ENCODE measurements at regions not wholly inside any gene's neighbourhood (a gene's known extent, or its start where the extent isn't known, plus 50 kb on each side); places are given as distances from the start of the nearest gene placed in this dataset.

DNA sequence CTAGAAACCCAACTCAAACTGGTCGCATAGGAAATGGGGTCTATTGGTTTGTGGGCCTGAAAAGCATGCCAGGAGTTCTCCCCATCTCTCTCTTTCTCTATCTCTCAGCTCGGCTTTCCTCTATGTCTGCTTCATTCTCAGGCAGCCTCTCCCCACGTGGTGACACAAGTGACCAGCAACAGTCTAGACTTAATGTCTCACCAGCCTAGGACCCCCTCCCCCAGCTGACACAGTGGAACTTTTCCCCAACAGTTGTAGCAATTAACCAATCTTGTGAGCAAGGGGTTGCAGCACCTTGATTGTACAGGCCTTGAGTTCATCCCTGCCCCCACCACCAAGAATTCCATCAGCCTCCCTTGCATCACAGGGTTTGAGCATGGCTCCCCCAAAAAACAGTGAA, 159.8 kb upstream of the KIT start:
- FAIRE-seq, result no peak

DNA sequence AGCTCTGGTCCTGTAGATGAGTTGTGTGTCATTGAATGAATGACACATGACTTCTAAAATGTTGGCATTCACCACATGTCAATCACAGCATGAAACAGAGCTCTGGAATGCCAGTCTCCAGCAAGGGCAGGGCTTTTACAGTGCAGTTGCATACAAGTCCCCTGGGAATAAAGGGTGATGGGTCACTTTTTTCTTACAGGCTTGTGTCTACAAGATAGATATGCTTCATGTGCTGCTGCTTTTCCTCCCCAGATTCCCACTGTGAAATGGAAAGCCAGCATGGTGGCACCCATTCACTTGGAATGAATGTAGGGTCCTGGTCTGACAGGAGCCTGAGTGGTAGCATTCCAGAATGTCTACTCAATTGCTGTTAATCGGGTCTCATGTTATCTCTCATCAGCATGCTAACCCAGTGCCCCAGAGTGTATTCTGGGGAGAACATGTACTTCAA, 159.1 kb upstream of the KIT start:
- no peak for FAIRE-seq

DNA sequence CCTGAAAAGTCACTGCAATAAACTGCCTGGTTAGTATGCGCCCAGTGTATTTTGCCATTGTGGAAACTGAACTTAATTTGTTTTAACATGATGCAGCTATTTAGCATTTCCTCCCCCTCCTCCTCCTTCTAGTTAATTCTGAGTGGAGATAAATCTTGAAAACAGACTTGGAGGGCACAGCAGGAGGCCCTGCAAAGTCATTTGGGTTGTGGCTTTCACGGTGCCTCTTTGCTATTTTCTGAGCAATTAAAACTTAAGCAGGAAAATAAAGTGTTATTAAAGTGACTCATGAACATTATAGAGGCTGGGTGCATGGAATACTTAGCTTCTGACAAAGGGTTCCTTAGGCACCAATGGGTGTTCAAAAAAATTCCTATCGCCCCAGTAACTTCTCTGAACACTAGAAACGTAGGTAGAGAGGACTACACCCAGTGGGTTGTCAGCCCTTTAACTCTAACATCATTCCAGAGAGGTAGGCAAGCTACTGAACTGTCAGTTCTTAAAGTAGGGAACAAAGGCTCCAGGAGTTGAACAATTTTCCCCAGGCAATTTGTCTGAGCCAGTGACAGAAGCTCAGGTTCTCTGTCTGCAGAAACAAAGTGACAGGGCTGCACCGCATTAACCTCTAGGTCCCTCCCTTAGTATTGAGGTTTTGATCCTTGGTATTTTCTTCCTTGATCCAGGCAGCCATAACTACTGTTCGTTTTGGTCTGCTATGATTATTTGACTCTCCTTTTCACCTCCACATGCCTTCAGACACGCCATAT, 158.3 kb upstream of the KIT start:
- no peak for FAIRE-seq

DNA sequence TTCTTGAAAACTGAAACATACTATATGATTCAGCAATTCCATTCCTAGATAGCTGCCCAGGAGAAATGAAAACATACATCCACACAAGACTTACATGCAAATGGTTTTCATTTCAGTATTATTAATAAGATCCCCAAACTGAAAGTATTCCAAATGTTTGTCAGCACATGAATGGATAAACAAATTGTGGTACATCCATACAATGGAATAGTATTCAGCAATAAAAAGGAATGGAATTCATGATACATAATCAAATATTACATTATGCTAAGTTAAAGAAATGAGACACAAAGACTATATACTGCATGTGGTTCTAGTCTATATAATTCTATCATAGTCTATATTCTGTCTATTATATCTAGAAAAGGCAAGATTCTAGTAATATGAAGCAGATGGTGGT, 152.4 kb upstream of the KIT start:
- no peak for FAIRE-seq

DNA sequence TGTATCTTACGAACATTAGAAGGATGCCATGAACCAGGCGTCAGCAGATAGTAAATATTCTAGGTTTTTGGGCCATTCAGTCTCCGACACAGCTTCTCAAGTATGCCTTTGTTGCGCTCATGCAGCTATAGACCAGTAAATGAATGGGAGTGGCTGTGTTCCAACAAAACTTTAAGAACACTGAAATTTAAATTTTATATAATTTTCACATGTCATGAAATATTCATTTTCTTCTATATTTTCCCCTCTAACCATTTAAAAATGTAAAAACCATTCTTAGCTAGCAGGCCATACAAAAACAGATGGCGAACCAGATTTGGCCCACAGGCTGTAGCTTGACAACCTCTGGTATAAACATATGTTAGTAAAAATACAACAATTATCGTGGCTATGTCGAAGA, 151.8 kb upstream of the KIT start:
- no peak for FAIRE-seq

DNA sequence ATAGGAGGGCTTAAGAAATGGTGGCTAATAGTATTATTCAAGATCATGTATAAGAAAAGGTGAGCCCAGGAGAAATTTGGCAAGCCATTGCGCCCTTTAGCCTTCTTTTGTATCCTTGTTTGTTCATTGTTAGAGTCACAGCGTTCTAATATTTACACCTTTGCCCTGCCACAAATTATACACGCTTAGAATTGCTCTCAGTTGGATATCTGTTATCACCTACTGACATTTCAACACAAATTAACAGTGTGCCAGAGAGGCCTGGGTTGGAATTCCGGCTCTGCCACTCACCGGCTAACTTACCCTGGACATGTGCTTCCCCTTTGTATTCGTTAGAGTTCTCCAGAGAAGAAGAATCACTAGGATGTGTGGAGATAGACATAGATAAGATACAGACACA, 148.7 kb upstream of the KIT start:
- FAIRE-seq, result no peak

DNA sequence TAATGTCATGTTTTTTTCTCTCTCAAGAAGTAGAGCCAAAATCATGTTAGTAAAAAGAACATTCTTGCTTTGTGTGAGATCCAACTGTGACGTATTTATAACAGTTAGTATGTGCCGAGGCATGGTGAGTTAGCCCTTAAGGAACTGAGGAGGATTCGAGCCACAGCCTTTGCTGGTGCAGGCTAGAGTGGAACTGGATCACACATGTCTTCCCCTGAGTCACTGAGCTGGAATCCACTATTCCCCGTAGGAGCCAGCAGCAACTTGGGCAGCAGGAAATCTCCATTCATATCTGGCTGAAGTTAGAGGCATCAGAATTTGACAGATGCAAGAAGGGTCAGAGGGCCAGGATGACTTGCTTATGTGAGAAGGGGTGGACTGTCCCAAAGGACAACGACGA, 144.6 kb upstream of the KIT start:
- no peak for FAIRE-seq

DNA sequence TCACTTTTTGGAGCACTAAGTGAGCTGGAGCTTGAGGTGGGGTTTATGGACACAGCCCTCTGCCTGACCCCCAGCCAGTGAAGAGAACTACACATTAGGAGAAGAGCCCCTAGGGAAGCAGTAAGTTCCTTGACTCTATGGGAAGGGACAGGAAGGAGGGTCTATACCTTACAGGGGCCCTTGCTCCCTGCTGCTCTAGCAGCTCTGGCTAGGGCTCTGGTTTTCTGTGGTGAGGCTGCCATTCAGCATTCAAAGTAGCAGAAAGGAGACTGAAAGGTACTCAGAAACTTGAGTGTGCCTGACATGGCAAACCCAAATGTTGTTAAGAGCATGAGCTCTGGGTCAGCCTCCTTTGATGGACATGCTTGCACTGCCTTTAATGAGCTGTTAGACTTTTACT, 144.0 kb upstream of the KIT start:
- no peak for FAIRE-seq

DNA sequence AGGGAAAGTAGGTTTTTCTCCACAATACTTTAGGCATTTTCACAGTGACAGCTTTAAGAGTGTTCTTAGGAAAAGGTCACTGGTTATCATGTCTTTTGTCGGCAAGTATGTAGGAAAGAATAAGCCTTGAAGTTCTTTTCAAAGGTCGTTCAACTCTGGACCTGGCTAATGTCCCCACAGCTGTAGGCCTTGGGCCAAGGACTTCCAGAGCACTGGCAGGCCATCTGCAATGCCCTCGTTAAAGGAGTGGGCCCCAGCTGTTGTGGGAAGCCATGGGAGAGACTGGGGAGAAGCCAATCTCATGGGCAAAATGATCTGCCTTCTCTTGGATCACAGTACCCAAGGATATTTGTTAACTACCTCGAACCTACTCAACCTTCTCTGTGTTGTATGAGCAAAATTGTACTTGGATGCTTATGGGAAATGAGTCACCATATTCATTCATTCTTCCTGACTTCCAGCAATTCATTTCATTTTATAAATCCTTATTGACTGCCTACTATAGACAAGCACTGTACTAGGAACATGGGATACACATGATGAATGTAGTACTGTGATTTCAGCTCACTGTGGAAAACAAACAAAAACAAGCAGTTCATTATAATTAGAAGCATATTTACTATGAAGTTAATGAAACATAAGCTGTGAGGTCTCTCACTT, 141.1 kb upstream of the KIT start:
- no peak for FAIRE-seq

DNA sequence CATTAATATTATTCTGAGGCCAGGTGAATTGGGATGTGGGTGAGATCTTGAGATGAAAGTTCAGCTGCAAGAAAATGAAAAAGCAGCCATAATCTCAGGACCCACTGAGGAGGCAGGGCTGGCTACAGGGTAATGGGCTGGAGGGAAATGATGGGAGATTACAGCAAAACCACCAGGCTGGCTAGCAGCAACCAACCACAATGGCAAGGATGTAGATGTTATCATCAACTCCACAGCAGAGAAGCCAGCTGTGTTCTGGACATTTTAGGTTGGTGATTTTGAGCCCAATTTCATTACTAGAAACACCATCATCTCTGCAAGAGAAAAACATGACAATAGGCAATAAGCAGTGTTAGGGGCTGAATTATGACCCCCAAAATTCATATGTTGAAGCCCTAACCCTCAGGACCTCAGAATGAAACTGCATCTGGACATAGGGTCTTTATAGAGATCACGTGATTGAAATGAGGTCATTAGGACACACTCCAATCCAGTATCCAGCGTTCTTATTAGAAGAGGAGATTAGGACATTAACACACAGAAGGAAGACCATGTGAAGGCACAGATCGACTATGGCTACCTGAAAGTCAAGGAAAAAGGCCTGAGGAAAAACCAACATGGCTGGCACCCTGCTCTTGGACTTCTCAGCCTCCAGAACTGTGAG, 139.8 kb upstream of the KIT start:
- FAIRE-seq, result no peak

DNA sequence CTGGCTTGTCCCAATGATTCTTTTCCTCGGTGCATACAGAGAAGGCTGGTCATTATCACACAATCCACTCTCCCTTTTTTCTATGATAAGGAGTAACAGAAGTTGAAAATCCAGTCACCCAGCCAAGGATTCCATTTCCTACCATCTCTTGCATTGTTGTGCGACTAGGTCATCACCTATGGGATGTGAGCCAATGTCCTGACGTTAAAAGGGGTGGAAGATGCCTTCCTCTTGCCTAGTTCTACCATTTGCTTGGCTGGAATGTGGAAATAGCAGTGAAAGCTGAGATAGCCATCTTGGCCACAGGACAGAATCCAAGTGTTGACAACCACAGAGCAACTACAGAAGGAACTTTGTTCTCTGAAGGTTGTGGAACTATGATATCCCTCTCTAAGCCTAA, 132.2 kb upstream of the KIT start:
- FAIRE-seq, result no peak

DNA sequence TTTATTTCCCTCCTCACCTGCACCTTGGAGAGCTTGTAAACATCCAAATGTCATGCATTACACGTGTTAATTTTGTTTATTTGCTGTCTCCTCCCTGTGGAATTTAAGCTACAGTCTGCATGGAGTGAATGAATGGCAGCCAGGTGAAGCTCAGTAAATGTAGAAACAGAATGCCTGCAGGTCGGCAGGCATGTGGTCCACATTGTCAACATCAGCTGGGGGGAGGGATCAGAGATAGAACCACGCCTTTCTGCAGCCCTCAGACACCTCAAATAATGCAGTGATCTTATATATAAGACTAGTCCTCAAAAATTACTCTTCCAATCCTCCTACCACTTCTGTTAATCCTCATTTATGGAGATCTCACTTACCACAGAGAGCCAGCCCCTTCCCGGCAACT, 131.2 kb upstream of the KIT start:
- FAIRE-seq, result no peak

DNA sequence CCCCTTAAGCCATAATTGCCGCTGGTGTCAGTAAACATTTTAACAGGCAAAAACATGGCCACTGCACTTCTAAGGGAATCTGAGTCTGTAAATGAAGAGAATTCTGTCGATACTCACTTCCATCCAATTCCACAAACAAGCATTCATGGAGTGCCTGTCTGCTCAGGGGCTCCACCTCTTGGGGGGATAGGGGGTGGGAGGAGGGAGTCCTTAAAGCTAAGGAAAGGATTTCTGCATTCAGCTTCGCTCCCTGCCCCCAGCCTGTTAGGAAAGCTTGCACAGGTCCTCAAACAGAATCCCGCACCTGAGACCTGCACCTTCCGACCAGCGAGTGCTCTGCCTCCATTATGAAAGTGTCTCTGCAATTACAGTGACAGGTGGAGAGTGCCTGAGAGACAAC, 130.2 kb upstream of the KIT start:
- FAIRE-seq, result no peak

DNA sequence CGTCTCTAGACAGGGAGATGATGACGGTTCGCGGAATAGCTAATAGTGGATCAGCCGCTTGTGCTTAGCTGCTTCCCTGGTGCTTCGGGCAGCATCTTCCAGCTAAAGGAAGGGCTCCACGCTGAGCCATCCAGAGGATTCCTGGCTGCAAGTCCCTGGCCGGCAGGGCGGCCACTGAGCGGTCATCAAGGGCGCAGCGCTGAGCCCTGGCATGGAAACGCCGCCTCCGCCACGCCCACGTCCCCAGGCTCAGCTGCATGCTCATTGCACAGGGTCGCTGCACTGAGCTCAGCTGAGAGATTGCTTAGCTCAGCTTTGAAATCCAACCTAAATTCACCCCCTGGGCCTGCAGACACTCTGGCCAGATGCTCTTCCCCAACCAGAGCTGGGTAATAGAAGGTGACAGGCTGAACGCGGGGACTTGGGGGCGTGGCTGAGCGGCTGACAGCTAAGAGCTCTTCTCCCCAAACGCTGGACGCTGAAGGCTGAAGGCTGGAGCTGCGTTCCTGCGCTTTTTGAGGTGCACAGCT, 118.2 kb upstream of the KIT start:
- FAIRE-seq, result no peak

DNA sequence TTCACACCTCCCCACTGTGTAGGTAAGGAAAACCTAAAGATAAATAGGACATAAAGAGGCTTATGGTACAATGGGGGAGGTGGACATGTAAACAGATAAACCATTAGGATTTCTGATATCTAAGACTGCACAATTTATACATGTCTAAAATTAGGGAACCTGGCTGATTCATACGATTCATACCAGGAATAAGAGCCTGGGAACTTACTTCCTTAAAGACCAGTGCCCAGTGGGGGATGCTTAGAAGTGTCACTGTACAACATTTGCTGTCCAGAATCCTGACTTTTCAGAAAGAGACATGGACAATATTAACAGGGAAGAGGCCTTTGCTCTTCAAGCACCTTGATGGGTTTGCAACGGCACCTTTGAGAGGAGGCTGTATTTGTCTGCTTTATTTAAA, 116.8 kb upstream of the KIT start:
- no peak for FAIRE-seq

DNA sequence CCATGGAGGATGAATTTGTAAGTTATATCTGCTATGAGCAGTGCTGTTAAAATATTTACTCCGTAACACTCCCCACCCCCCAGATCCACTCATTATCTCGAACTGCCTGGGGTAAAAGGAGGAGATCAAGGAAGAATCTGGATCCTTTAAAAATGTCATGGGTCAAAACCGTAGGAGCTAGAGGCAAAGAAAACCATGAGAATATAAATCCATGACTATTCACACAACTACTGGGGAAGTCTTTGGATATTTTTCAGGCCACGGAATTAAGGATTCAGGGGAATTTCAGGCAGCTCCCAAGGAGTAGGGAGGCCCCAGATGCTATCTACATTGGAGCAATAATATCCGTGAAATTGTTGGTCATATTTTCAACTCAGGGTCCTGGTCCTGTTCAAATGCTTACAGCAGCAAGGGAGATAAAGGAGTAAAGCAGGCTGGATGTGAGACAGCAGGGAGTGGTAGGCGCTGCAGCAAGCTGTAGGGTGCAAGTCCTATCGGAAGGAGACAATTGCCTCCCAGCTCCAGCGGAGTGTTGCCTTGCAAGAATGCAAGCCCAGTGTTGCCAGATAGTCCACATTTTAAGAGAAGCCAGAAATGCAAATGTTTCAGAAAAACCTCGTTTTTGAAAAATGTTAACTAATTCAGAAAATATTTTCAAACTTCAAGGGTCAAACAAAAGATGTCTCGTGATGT, 116.2 kb upstream of the KIT start:
- FAIRE-seq, result no peak

DNA sequence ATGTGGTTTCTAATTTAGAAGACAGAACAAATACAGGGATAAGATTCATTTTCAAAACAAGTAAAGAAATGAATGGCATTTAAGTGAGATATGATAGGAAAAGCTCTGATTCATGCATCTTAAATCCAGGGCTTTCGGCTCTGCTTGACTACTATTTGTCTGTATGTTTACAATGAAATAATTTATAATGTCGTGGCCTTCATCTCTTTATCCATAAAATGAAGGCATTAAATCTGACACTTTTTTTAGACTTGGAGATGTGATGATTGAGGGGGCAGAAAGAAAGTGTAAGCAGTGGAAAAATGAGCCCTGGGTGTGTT, 115.7 kb upstream of the KIT start:
- no peak for FAIRE-seq

DNA sequence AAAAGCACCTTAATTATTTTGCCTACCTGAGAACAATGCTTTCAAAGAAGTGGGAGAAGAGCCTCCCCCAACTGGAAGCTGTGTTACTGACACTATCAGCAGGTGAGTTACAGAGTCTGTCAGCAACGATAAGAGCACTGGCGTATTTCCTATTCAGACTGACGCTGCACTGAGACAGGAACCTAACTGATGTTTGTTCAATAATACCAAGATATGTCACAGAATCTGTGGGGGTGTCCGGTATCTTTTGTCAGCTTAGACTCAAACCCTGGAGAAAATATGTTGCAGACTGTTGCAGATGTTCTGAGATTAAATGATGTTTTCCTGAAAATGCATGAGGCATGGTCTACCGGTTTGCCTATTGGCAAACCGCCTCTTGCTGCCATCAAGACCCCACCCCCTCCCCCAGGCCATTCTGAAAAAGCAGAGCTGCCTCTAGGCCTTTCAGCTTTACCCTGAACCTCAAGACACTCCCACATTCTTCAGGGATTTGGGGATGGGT, 115.2 kb upstream of the KIT start:
- FAIRE-seq, result no peak

DNA sequence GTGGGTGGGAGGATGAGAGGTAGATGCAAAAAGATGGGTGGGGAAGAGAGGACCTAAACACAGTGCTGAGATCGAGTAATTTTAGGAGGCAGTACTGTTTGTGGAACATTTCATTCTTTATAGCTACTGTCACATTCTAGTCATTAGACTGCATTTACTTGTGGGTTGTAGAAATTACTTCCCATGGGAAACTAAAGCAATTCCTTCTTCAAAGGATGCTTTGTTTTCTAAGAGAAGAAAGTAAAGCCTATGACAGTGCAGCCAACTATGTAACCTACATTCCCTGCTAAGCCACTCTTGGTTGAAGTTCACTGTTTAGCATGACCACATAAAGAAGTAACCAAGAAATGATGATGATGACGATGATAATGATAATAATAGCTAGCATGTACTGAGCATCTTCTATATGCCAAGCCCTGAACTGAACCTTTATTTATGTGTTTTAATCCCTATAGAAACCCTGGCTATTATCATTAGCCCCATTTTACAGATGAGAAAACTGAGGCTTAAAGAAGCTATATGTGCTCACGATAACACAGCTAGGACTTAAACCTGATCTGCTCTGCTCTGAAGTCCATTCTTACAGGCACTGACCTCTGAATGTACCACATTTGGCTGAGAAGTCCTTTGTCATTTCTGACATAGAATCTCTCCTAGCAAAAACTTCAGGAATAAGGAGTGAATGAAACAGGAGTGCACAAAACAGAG, 114.5 kb upstream of the KIT start:
- no peak for FAIRE-seq

DNA sequence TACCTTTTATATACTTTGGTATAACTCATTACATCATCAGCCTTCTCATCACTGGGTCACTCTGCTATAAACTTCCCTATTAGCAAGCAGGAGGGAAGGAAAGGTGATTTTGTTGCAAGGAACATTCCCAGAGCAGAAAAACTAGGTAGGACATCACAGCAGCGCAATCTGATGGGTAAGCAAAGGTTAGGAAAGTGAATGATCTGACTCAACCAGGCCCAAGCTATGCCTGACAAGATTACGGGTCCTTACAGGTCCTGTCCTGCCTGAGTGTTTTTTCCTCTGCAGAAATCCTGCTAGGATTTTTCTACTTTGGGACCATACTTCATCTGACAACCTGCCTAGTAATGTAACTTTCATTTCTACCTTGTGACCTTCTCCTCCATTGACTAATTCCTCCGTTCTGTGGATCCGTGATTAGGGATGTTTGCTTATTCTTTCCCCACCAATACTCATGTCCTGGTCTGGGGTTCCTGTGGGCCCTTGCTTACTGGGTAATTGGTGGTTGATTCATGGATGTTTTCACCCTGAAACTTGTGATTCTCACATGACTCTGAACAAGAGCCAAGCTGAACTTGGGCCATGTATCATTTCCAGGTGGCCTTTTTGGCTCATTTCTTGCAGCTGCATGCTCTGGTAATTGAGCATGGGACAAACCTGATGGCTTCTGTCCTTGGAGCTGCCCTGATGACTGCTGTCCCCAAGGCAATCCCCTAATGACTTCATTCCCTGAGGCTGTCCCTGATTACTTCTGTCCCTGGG, 111.9 kb upstream of the KIT start:
- FAIRE-seq, result no peak

DNA sequence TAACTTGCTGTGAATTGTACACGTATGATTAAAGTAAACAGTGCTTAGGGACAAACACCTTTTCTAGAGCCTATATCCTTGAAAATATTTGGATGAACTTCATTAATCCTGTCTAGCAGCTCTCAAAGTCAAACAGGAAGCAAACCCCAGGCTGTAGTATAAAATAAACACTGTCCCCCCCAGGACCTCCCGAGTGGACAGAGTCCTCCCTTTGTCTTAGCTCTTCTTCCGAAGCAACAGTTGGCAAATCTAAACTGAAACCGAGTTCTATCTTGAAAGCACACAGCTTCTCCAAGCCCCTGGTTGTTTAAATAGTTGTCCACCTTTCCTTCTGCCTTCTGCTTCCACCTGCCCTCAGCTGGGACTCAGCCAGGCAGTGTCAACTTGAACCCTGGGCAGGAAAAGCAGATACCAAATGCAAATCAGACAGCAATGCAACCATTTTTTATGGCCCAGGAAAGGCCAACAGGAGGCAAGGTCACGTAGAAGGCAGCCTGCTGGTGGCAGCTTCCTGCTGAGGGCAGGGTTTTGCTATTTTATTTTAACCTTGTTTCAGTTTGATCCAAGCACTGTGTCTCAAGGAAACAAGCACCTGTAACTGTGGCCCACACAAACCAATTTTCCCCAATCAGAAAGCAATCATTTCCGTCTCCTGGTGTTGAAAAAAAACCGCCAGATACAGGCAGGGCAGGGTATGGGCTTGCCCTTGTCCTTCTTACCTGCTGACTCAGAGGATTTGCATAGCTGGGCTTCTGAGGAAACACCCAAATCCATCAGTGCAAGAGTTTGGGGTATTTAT, 110.3 kb upstream of the KIT start:
- FAIRE-seq, result no peak

Measured in TTC549 (cell line).